ENCODE measurements at regions not wholly inside any gene's neighbourhood (a gene's known extent, or its start where the extent isn't known, plus 50 kb on each side); places are given as distances from the start of the nearest gene placed in this dataset.

DNA sequence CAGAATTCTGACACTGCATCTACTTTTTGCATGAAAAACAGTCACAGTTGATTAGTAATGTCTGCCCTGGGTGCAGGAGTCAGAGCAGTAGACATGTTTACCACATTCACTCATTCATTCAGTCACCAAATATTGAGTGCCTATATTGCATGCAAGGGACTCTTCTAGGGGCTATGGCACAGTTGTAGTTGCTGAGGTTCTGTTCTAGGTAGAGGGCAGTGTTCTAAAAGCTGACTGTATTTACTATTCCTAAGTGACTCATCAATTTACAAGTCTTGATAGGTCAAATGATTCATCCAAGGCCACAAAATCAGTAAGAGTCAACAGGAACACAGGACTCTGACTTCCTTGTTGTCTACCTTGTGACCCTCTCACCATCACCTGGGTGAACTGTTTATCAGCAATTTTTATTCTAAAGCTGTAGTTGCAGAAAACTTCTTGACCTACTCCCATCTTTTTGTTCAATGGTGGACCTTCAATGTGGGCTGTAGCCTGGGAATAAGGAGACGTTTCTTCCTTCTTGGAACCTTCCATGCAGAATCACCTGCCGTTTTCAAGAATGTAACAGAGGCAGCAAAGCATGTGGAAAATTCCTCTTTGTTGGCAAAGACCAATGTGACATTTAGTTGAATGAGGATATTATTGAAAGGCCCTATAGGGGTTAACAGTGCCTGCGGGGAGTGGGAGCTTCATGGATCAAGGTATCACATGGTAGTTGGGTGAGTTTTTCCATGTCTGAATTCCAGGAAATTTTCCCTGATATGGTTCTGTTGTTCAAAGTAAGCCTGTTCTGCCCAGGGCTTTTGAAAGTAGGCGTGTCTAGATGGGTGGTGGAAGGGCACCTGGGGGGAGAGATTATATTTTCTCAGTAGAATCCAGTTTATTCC lies 223.2 kb downstream of the KTN1 start:
- no peaks in the 10 kb centered on the region for H3K27me3 ChIP-seq (ENCODE audit: insufficient read depth, poor library complexity, severe bottlenecking)
- H3K4me1 ChIP-seq (ENCODE audit: insufficient read depth, poor library complexity, severe bottlenecking): peaks cover 31% of the 10 kb centered on the region
- H3K36me3 ChIP-seq (ENCODE audit: low read depth): no peaks in the 10 kb centered on the region
- TF ChIP-seq, protein P1, sequence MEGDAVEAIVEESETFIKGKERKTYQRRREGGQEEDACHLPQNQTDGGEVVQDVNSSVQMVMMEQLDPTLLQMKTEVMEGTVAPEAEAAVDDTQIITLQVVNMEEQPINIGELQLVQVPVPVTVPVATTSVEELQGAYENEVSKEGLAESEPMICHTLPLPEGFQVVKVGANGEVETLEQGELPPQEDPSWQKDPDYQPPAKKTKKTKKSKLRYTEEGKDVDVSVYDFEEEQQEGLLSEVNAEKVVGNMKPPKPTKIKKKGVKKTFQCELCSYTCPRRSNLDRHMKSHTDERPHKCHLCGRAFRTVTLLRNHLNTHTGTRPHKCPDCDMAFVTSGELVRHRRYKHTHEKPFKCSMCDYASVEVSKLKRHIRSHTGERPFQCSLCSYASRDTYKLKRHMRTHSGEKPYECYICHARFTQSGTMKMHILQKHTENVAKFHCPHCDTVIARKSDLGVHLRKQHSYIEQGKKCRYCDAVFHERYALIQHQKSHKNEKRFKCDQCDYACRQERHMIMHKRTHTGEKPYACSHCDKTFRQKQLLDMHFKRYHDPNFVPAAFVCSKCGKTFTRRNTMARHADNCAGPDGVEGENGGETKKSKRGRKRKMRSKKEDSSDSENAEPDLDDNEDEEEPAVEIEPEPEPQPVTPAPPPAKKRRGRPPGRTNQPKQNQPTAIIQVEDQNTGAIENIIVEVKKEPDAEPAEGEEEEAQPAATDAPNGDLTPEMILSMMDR (IDR thresholded peaks at IDR 0.05; ENCODE audit: poor library complexity, severe bottlenecking): peak; percentile 82
- no peak overlapping the region for H3K27ac ChIP-seq (ENCODE audit: poor library complexity, severe bottlenecking)
- DNase-seq (ENCODE audit: low spot score) (no peak), ATAC-seq (ENCODE audit: low read depth) (peak; percentile 73)
- H3K4me3 ChIP-seq (ENCODE audit: severe bottlenecking): no peak overlapping the region
- H3K9me3 ChIP-seq (ENCODE audit: severe bottlenecking): no peaks in the 10 kb centered on the region

GRCh38 chr14:55803873-55804553 lies 224.0 kb downstream of the KTN1 start:
- TF ChIP-seq, protein P1 (IDR thresholded peaks at IDR 0.05; ENCODE audit: poor library complexity, severe bottlenecking): no peak
- peaks cover 31% of the 10 kb centered on the region for H3K4me1 ChIP-seq (ENCODE audit: insufficient read depth, poor library complexity, severe bottlenecking)
- H3K27me3 ChIP-seq (ENCODE audit: insufficient read depth, poor library complexity, severe bottlenecking): no peaks in the 10 kb centered on the region
- DNase-seq (ENCODE audit: low spot score) (no peak), ATAC-seq (ENCODE audit: low read depth) (no peak)
- H3K27ac ChIP-seq (ENCODE audit: poor library complexity, severe bottlenecking): no peak overlapping the region
- no peaks in the 10 kb centered on the region for H3K36me3 ChIP-seq (ENCODE audit: low read depth)
- no peaks in the 10 kb centered on the region for H3K9me3 ChIP-seq (ENCODE audit: severe bottlenecking)
- no peak overlapping the region for H3K4me3 ChIP-seq (ENCODE audit: severe bottlenecking)

GRCh38 chr14:55805250-55805649 lies 225.2 kb downstream of the KTN1 start:
- no peak for ATAC-seq (ENCODE audit: low read depth)
- no peaks in the 10 kb centered on the region for H3K36me3 ChIP-seq (ENCODE audit: low read depth)
- H3K4me3 ChIP-seq (ENCODE audit: severe bottlenecking): no peak overlapping the region
- no peaks in the 10 kb centered on the region for H3K27me3 ChIP-seq (ENCODE audit: insufficient read depth, poor library complexity, severe bottlenecking)
- H3K27ac ChIP-seq (ENCODE audit: poor library complexity, severe bottlenecking): no peak overlapping the region
- DNase-seq (ENCODE audit: low spot score): no peak
- H3K4me1 ChIP-seq (ENCODE audit: insufficient read depth, poor library complexity, severe bottlenecking): peaks cover 31% of the 10 kb centered on the region
- no peaks in the 10 kb centered on the region for H3K9me3 ChIP-seq (ENCODE audit: severe bottlenecking)
- TF ChIP-seq, protein P1 (IDR thresholded peaks at IDR 0.05; ENCODE audit: poor library complexity, severe bottlenecking): no peak

DNA sequence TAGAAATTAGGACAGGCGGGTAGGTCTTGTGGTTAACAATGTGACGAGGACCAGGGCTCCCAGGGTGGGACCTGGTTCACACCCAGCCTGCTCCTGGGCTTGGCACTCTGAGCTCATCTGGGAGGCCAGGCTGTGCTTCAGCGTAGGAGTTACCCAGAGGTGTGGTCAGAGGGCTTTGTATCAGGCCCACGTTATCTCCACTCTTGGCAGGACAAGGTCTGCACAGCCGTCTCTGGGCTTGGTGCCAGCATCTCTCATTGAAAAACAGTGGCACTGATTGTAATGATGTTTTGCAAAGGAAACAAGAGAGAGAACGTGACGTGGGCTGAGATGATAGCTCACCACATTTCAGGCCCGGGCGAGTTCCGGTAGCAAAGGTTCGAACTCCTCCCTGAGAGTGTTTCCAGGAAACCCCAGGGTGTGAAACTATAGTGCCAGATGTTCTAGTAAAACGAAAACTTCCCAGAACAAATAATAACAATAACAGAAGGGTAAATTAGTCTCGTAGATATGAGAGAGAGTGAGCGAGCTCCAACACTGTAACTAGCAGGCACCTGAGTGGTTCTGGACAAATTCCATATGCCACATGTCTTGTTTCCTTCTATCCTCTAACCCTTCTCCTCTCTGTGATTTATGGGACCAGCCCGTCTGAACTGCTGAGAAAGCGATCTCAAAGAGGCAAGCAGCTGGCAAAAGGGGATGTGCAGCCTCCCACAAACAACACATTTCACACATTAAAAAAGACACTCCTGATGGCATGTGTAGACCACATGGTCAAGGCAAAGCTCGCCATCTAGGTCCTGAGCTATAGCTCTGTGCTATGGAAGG lies 227.3 kb downstream of the KTN1 start:
- DNase-seq (ENCODE audit: low spot score): peak; percentile 90
- no peak overlapping the region for H3K4me3 ChIP-seq (ENCODE audit: severe bottlenecking)
- H3K27ac ChIP-seq (ENCODE audit: poor library complexity, severe bottlenecking): peak overlapping the region; percentile 36
- TF ChIP-seq, protein P1 (IDR thresholded peaks at IDR 0.05; ENCODE audit: poor library complexity, severe bottlenecking): no peak
- H3K9me3 ChIP-seq (ENCODE audit: severe bottlenecking): no peaks in the 10 kb centered on the region
- peak; percentile 86 for ATAC-seq (ENCODE audit: low read depth)
- no peaks in the 10 kb centered on the region for H3K27me3 ChIP-seq (ENCODE audit: insufficient read depth, poor library complexity, severe bottlenecking)
- H3K4me1 ChIP-seq (ENCODE audit: insufficient read depth, poor library complexity, severe bottlenecking): peaks cover 26% of the 10 kb centered on the region
- H3K36me3 ChIP-seq (ENCODE audit: low read depth): no peaks in the 10 kb centered on the region

Data from RWPE2 (cell line).